Left lung (tissue), 4 donors: ENCODE measurements at regions not wholly inside any gene's neighbourhood (a gene's known extent, or its start where the extent isn't known, plus 50 kb on each side); places are given as distances from the start of the nearest gene placed in this dataset.

ENCODE experiments used
- ATAC-seq: fragments of 200-7000 bp; cut with Tn5 transposase; one replicate; pipeline ENCODE4 v1.9.1; 2020; ENCODE audit warnings: moderate library complexity
- DNase-seq, 4 donors: peaks; one replicate each; pipeline ENCODE4 v3.0.0-alpha.2; 2013 to 2020
- H3K27ac ChIP-seq, 2 donors: fragments of 200-600 bp; sonication (generic) in 1 of 2; one replicate each; pipeline versions ENCODE4 v1.5.0 to v1.8.0; 2020 to 2021
- H3K27me3 ChIP-seq, 2 donors: fragments of 200-600 bp; sonication (generic) in 1 of 2; one replicate each; pipeline versions ENCODE4 v1.5.0 to v1.8.0; 2020 to 2021
- H3K36me3 ChIP-seq, 2 donors: fragments of 200-600 bp; sonication (generic) in 1 of 2; one replicate each; pipeline versions ENCODE4 v1.5.0 to v1.8.0; 2020 to 2021
- H3K4me1 ChIP-seq, 2 donors: fragments of 200-600 bp; one replicate each; pipeline ENCODE4 v1.8.0; 2021
- H3K4me3 ChIP-seq, 2 donors: fragments of 200-600 bp; sonication (generic) in 1 of 2; one replicate each; pipeline versions ENCODE4 v1.5.0 to v1.8.0; 2020 to 2021; ENCODE audit warnings: mild to moderate bottlenecking in 1 of 2
- H3K9me3 ChIP-seq, 2 donors: fragments of 200-600 bp; sonication (generic) in 1 of 2; one replicate each; pipeline versions ENCODE4 v1.5.0 to v1.8.0; 2020 to 2021
- intact Hi-C, 2 donors: fragments of 100-400 bp; cut with DNase I; formaldehyde crosslinking; loops; one replicate each; pipeline versions ENCODE4 v1.11.2 to v1.14.2; 2022
- TF ChIP-seq, protein P1 (sequence below), 2 donors: fragments of 200-600 bp; sonication (generic) in 1 of 2; IDR thresholded peaks; one replicate each; pipeline versions ENCODE4 v1.5.0 to v1.8.0; 2021; ENCODE audit warnings: antibody characterized with exemption in 2 of 2
- donor health status: DM: no; HTN: yes; CAD: no.
- donor health status: DM: no; HTN: no; CAD: no.

DNA sequence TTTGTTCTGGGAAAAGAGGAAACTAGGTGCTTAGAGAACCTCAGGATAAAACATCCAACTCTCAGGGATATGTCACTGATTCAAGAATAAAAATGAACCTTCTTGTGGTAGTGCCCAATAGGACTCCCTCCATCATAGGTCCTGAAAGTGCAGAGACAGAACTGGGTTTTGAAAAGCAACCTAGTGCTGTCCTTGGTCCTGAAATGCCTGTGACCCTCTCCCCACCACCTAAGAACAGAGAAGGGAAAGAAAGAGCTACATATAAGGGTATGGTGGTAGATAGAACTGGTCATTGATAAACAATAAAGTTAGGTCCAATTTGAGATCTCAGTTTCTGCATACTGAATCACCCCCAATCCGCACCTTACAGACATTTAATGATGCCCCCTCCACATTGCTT, 953.3 kb downstream of the XPNPEP1 start:
- intact Hi-C loops: no loop called here
- ATAC-seq (no peak), DNase-seq (peak in 2 of 4 donors; percentile 29 to 49)
- TF ChIP-seq, protein P1, sequence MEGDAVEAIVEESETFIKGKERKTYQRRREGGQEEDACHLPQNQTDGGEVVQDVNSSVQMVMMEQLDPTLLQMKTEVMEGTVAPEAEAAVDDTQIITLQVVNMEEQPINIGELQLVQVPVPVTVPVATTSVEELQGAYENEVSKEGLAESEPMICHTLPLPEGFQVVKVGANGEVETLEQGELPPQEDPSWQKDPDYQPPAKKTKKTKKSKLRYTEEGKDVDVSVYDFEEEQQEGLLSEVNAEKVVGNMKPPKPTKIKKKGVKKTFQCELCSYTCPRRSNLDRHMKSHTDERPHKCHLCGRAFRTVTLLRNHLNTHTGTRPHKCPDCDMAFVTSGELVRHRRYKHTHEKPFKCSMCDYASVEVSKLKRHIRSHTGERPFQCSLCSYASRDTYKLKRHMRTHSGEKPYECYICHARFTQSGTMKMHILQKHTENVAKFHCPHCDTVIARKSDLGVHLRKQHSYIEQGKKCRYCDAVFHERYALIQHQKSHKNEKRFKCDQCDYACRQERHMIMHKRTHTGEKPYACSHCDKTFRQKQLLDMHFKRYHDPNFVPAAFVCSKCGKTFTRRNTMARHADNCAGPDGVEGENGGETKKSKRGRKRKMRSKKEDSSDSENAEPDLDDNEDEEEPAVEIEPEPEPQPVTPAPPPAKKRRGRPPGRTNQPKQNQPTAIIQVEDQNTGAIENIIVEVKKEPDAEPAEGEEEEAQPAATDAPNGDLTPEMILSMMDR (IDR thresholded peaks at IDR 0.05): no peak
- H3K27ac ChIP-seq: no peak overlapping the region
- H3K36me3 ChIP-seq: no peaks in the 10 kb centered on the region
- no peak overlapping the region for H3K4me3 ChIP-seq
- peaks cover 0 to 4% of the 10 kb centered on the region in 2 donors for H3K9me3 ChIP-seq
- no peaks in the 10 kb centered on the region for H3K27me3 ChIP-seq
- H3K4me1 ChIP-seq: no peaks in the 10 kb centered on the region

DNA sequence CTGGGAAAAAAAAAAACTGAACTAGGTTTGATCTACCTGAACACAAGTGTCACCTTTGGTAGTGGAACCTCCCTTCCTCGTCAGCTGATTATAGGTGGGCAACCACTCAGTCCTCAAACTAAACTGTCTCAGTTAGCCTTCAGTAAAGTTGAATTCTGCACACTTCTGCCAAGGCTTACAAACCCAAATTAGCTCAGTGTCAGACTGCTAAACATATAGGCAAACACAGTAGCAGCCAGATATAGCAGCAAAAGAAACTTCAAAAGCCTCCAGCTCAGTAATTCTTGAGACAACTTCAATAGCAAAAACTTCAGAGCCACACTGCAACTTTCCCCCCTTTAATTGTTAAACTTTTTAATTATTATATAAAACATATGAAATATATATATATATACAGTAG, 956.9 kb downstream of the XPNPEP1 start:
- Histone ChIP-seq H3K36me3 (no peaks in the 10 kb centered on the region), H3K27me3 (no peaks in the 10 kb centered on the region), H3K4me1 (no peaks in the 10 kb centered on the region), H3K4me3 (no peak overlapping the region), H3K9me3 (no peaks in the 10 kb centered on the region), H3K27ac (no peak overlapping the region)
- DNase-seq (no peak), ATAC-seq (no peak)
- TF ChIP-seq, protein P1 (IDR thresholded peaks at IDR 0.05): no peak
- intact Hi-C loops: no loop called here

DNA sequence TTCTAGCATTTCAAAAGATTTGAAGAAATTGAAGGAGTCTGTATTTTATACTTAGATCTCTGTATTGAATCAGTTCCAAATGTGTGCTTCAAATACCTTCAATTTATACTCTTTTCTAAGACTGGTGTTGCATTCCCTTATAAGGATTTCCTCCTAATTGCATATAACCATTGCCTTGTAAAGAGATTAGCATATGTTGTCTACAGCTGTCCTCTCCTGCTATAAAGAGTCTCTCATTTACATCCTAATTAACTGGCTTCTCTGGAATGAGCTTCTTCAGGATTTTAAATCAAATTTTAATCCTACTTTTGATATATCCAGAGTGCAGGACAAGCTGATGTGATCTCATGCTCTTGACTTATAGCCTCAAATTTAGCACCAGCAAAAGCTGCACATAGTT, 957.3 kb downstream of the XPNPEP1 start:
- H3K4me1 ChIP-seq: no peaks in the 10 kb centered on the region
- no peak overlapping the region for H3K27ac ChIP-seq
- no peak overlapping the region for H3K4me3 ChIP-seq
- no peaks in the 10 kb centered on the region for H3K9me3 ChIP-seq
- no peaks in the 10 kb centered on the region for H3K27me3 ChIP-seq
- ATAC-seq (no peak), DNase-seq (no peak)
- TF ChIP-seq, protein P1 (IDR thresholded peaks at IDR 0.05): no peak
- intact Hi-C loops: no loop called here
- no peaks in the 10 kb centered on the region for H3K36me3 ChIP-seq

DNA sequence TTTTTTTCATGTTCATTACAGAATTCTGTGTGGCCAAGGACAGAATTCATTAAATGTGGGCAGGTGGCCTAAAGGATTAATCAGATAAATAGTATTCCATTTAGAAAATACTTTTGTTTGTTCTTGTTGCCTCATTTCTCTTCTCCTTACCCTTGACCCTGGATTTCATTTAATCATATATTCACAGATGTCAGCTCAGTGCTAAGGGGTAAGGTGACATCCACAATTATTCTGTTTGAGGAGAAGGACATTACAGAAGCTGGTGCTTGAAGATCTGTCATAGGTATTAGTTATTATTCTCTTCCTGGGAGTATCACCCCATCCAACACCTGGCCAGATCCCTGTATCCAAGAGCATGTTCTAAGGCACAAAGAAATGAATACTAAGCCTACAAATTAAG, 961.1 kb downstream of the XPNPEP1 start:
- no peak for ATAC-seq
- DNase-seq: no peak
- intact Hi-C loops: no loop called here
- Histone ChIP-seq H3K27me3 (no peaks in the 10 kb centered on the region), H3K36me3 (no peaks in the 10 kb centered on the region), H3K4me1 (no peaks in the 10 kb centered on the region), H3K9me3 (no peaks in the 10 kb centered on the region), H3K4me3 (no peak overlapping the region), H3K27ac (no peak overlapping the region)
- TF ChIP-seq, protein P1 (IDR thresholded peaks at IDR 0.05): no peak

DNA sequence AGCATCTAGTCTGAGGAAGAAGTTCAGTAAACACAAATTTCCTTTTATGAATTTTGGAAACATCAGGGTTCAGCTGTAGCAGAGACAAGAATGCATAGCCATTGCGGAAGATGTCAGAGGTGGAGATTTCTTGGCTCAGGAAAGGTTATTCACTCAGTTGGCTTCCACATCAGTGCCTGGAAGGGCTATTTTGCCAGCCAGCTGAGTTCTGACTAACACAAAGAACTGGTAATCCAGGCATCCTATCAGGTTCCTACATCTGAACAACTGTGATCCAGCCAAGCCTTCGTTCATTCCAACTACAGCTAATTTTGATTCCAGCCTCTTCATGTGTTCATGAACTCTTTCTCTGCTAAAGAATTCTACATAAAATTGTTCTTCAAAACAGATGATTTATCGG, 965.6 kb downstream of the XPNPEP1 start:
- DNase-seq (no peak), ATAC-seq (no peak)
- intact Hi-C loops: no loop called here
- Histone ChIP-seq H3K9me3 (peaks cover 0 to 13% of the 10 kb centered on the region in 2 donors), H3K36me3 (no peaks in the 10 kb centered on the region), H3K4me3 (no peak overlapping the region), H3K27me3 (no peaks in the 10 kb centered on the region), H3K27ac (no peak overlapping the region), H3K4me1 (no peaks in the 10 kb centered on the region)
- TF ChIP-seq, protein P1 (IDR thresholded peaks at IDR 0.05): no peak
